ENCODE measurements at regions not wholly inside any gene's neighbourhood (a gene's known extent, or its start where the extent isn't known, plus 50 kb on each side); places are given as distances from the start of the nearest gene placed in this dataset.

GRCh38 chr7:109176661-109177060 is 607.0 kb downstream of the DNAJB9 start:
- DNase-seq: no peak

DNA sequence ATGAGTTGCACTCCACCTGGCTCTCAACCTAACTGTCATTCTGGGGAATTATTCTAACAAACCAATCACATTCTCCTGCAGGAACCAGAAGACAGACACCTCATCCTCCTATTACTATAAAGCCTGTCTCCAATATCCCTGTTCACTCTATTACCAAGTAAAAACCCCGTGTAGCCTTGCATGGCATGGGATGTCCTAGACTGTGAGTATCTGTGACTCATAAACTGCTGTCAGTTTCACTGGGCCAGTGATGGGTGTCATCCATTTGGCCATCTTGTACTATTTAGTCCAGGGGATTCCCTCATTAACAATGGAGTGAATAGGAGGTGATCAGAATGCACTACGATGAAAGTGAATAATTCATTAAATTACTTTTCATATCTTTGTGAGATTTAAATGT is 608.7 kb downstream of the DNAJB9 start:
- no peak for DNase-seq

DNA sequence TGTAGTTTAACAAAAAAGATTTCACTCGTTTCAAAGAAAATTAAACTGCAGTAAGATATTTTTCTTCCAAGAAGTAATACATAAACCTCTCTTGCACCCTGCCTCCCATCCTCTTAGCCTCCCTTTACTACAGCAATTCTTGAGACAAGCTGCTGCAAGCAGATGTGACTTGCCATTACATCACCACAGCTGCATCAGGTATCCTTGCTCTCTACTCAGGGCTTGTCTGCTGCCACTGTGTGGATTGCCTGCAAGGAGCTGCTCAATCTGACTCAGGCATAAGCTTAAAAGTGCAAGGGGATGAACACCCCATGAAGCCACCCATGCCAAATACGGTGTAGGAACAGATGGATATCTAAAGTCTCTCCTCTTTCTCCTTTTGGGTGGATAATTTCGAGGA is 609.9 kb downstream of the DNAJB9 start:
- DNase-seq: no peak

DNA sequence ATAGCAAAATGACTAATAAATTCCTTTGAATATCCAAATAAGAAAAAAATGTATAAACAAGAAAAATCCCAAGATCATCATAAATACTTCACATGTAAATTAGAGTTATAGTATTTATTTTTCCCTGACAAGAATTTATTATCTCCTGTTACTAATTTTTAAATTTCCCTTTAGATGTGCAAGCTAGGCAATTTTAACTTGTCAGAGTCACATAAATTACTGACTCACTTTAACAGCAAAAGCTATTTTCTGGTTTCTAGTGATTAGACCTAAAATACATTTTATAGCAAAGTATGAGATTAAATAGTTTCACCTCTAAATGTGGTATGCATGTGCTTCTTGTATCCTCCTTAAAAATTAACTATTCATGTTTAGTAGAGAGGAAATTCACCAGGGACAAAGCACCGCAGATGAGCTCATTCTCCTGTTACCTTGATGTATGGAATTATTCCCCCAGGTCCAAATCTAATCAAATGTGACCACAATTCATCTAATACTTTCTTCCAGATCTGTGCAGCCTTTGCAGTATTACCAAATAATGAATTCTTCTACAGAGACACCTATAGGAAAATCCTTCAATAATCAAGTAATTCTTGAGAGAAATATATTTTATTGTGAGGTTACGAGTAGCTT is 621.2 kb downstream of the DNAJB9 start:
- DNase-seq: no peak

DNA sequence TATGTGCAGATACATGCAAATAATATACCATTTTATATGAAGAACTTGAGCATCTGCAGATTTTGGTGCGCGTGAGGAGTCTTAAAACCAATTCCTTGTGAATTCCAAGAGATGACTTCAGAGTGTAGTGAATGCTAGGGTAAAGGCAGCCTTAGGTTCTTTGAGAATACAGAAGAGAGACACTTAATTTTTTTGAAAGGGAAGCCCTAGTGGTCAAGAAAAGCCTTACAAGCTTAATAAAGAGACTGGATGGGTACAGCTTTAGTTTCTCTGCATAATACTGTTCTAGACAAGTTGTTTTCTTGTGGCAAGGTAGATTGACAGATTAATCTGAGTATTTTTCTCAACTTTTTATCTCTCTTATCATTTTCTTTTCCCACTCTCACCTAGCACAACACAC is 636.5 kb downstream of the DNAJB9 start:
- DNase-seq: no peak

DNA sequence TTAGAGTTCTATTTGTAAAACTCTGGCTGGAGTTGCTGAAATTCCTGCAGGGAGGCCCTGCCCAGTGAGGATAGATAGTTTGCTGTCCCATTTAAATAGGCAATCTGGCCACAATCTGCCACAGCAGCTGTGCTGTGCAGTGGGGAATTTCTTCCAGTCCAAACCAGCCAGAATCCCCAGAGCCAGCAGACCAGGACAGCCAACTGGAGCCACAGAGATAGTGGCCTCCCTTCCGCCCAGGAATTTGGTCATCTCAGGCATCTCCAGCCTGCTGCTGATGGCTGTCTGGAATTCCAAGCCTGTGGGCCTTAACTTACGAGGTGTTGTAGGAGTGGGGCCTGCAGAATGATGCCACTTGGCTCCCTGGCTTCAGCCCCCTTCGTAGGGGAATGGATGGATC is 643.4 kb downstream of the DNAJB9 start:
- DNase-seq: no peak

- no peak for DNase-seq
Measured at GRCh38 chr7:109215341-109215740, 645.7 kb downstream of the DNAJB9 start.

DNA sequence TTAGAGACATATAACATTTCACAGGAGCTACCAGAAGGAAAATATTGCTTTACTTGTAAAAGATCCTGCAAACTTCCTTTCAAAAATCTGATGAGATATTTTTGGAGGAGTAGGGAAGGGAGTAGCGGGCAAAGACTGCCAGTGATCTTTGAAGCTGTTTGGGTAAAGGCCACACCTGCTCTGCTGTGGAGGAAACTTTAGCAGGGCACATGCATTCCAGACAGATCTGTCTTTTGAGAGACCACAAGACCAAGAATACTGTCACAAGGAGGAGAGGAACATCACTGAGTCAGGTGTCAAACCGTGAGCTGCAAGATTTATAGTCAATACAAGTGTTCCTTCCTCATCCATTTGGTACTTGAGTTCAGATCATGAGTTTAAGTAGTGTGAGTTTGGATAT is 654.4 kb downstream of the DNAJB9 start:
- no peak for DNase-seq

GRCh38 chr7:109226699-109227098 is 657.0 kb downstream of the DNAJB9 start:
- DNase-seq: no peak

GRCh38 chr7:109235316-109235715 is 665.6 kb downstream of the DNAJB9 start:
- DNase-seq: no peak

- DNase-seq: no peak
Measured at GRCh38 chr7:109246330-109247077, 676.8 kb downstream of the DNAJB9 start.

DNA sequence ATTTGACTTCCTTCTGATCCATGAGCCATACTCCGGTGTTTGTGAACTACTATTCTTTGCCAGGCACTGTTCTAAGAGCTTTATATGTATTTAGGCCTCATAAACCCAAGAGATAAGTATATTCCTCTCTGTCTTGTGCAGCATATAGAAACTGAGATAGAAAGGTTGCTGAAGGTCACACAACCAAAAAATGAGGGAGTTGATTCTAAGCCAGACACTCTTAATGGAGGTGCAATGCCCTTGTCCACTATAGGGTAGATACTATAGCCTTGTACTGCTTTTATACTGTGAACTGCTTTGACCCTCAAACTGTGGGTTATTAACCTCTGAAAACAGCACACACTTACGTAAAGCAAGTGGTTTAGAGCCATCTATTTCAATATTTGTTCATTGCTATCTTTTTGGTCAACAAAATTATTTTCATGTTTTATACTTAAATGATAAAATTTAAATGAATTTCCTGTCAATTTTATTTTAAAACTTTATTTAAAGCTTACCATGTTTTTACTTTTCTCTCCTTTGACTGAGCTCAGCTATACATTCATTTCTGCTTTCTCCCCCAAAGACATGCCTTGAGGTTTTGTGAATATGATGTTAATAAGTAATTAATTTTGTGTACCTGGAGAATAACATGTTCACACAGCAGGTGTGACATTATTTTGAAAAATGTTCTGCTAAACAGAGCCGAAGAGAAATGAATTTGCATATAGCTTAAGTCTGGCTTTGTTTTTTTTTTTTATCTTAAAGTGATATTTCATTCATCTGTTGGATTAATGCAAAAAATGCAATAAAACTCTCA is 687.3 kb downstream of the DNAJB9 start:
- DNase-seq: no peak

GRCh38 chr7:109259151-109259550 is 689.5 kb downstream of the DNAJB9 start:
- DNase-seq: no peak

GRCh38 chr7:109261781-109262180 is 692.1 kb downstream of the DNAJB9 start:
- DNase-seq: no peak

DNA sequence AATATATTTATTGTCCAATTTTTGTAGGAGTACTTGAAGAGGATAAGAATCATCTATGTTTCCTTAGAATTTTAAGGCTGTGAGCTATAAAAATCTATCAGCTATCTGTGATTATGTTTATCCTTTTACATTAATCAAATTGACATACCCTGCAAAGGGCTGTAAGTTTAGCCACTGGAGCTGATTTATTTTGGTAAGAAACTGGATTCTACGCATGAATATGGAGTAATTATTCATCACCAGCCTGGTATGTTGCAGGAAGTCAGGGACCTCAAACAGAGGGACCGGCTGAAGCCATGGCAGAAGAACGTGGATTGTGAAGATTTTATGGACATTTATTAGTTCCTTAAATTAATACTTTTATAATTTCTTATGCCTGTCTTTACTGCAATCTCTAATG is 696.9 kb downstream of the DNAJB9 start:
- DNase-seq: no peak

DNA sequence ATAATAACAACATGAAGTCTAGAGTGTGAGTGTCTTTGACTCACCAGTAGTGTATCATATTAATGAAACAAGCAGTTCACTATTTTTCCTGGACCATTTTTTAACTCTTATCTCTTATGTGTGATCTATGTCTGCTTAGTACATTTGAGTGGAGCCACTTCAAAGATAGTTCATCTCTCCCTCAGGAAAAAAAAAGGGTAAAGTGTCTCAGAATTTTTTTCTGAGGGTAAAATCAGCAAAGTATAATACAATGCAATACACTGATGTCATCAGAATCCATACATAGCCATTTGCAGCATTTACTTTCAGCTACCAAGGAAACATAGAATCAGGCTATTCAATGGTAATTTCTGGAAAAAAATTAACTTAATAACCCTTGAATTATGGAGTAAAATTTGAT is 706.7 kb downstream of the DNAJB9 start:
- no peak for DNase-seq

DNA sequence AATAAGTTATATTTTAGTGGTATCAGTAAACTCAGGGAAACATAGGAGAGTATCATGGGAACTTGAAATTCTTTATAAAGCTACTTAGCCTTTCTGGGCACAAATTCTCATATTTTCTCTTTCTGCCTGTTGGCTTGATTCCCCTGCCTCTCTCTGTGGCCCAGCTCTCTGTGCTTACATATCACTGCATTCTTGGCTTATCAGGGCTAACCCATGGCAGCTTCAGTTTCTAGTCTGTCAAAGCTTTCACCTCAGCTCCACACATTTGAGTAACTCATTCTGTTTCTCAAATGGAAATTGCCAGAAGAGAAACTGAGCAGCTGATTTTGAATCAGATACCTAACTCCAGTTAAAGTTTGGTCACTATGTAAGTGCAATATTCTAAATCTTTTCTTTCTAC is 713.1 kb downstream of the DNAJB9 start:
- DNase-seq: no peak

- no peak for DNase-seq
Measured at GRCh38 chr7:109284943-109285342, 715.3 kb downstream of the DNAJB9 start.

GRCh38 chr7:109295158-109295557 is 725.5 kb downstream of the DNAJB9 start:
- no peak for DNase-seq

DNA sequence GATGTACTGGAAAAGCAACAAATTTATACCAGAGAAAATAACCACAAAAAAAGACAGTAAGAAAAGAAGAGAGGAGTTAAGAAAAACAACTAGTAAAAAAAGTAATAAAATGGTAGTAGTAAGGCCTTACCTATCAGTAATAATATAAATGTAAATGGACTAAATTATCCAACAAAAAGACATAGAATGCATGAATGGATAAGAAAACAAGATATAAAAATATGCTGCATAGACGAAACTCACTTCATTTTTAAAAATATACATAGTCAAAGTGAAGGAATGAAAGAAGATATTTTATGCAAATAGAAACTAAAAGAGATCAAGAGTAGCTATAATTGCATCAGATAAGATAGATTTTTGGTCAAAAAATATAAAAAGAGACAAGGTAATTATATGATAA is 739.1 kb downstream of the DNAJB9 start:
- no peak for DNase-seq

DNA sequence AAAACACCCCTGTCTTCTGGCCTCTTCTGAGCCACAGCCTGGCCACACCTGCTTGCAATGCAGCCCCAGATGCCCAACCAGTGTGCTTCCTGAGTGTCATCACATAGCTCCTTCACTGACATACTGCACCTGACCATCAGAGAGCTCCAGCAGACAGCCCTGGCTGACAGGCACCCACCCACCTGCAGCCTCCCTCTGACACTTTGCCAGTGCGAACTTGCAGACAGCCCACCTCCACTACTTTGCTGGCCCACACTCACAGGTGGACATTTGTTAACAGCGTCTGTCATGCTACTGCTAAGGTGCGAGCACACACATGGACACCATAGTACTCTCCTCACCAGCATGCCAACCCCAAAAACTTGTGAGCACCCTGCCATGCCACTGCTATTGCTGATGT is 740.1 kb downstream of the DNAJB9 start:
- DNase-seq: no peak

DNA sequence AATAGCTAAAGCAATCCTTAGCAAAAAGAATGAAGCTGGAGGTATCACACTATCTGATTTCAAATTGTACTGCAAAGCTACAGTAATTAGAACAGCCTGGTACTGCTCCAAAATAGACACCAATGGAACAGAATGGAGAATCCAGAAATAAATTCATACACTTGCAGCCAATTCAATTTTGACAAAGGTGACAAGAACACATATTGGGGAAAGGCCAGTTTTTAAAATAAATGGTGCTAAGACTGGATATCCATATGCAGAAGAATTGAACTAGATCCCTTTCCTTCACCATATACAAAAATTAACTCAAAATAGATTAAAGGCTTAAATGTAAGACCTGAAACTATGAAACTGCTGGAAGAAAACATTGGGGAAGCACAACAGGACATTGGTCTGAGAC is 748.5 kb downstream of the DNAJB9 start:
- no peak for DNase-seq

- DNase-seq: no peak
Measured at GRCh38 chr7:109322833-109323232, 753.2 kb downstream of the DNAJB9 start.

- no peak for DNase-seq
Measured at GRCh38 chr7:109331423-109331822, 761.7 kb downstream of the DNAJB9 start.
